ENCODE measurements at regions not wholly inside any gene's neighbourhood (a gene's known extent, or its start where the extent isn't known, plus 50 kb on each side); places are given as distances from the start of the nearest gene placed in this dataset.

GRCh38 chr6:15114061-15114460 is 131.8 kb upstream of the JARID2 start:
- Histone ChIP-seq H3K27me3 (ENCODE audit: control insufficient read depth, insufficient read depth, low read length) (no peaks in the 10 kb centered on the region), H3K4me3 (ENCODE audit: low read depth, low read length) (no peak overlapping the region), H3K36me3 (ENCODE audit: control insufficient read depth, insufficient read depth, low read length) (no peaks in the 10 kb centered on the region), H3K4me1 (ENCODE audit: control insufficient read depth, insufficient read depth, low read length) (no peaks in the 10 kb centered on the region), H3K9ac (ENCODE audit: low read depth, low read length) (no peak overlapping the region), H3K9me3 (ENCODE audit: control insufficient read depth, insufficient read depth, low read length) (no peaks in the 10 kb centered on the region)

DNA sequence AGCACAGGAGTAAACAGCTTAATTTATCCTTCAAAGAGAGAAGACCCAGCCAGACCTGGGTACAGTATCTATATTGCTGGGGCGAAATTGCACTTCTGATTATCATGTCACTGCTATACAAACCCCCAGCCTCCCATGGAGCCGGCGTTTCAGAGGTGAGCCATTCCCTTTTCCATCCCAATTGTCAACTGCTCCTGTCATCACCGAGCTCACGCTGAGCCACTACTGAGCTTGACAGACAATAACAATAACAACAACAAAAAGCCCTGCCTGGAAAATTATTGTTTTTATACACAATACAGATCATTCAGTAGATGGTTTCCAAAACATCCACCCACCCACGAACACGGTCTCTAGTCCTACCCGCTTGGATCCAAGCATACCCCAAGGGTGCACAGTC is 129.0 kb upstream of the JARID2 start:
- Histone ChIP-seq H3K4me3 (ENCODE audit: low read depth, low read length) (no peak overlapping the region), H3K9ac (ENCODE audit: low read depth, low read length) (no peak overlapping the region), H3K9me3 (ENCODE audit: control insufficient read depth, insufficient read depth, low read length) (no peaks in the 10 kb centered on the region), H3K27me3 (ENCODE audit: control insufficient read depth, insufficient read depth, low read length) (no peaks in the 10 kb centered on the region), H3K36me3 (ENCODE audit: control insufficient read depth, insufficient read depth, low read length) (no peaks in the 10 kb centered on the region), H3K4me1 (ENCODE audit: control insufficient read depth, insufficient read depth, low read length) (no peaks in the 10 kb centered on the region)

DNA sequence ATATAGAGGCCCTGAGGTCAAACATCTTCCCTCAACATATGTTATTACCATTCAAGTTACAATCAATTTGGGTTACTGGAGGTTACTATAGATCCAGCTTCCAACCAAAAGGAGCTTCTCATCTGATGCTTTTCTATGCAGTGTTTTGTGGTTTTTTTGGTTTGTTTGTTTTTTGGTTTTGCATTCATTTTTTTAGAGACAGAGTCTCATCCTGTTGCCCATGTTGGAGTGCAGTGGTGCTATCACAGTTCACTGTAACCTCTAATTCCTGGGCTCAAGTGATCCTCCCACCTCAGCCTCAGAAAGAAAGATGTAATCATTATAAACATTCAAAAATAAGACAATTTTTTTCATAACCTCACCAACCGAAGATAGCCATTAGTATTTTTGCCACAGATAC is 124.4 kb upstream of the JARID2 start:
- H3K4me3 ChIP-seq (ENCODE audit: low read depth, low read length) = no peak overlapping the region
- no peaks in the 10 kb centered on the region for H3K36me3 ChIP-seq (ENCODE audit: control insufficient read depth, insufficient read depth, low read length)
- H3K9ac ChIP-seq (ENCODE audit: low read depth, low read length) = no peak overlapping the region
- no peaks in the 10 kb centered on the region for H3K4me1 ChIP-seq (ENCODE audit: control insufficient read depth, insufficient read depth, low read length)
- no peaks in the 10 kb centered on the region for H3K9me3 ChIP-seq (ENCODE audit: control insufficient read depth, insufficient read depth, low read length)
- no peaks in the 10 kb centered on the region for H3K27me3 ChIP-seq (ENCODE audit: control insufficient read depth, insufficient read depth, low read length)

DNA sequence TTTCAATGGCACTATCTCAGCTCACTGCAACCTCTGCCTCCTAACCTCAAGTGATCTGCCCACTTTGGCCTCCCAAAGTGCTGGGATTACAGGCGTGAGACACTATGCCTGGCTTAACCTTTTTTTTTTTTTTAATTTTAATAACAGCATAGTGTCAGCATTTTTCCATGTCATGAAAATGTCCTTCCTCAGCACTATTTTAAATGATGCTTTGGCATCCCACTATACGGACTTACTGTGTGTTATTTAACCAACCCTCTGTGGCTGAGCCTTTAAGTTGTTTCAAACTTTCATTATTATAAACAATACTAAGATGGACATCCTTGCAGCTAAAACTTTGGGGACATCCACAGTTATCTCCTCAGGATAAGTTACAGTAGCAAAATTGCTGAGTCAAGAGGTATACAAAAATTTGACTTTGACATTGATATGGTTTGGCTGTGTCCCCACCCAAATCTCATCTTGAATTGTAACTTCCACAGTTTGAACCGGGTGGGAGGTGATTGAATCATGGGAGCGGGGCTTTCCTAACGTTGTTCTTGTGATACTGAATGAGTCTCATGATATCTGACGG is 123.8 kb upstream of the JARID2 start:
- no peaks in the 10 kb centered on the region for H3K4me1 ChIP-seq (ENCODE audit: control insufficient read depth, insufficient read depth, low read length)
- no peaks in the 10 kb centered on the region for H3K9me3 ChIP-seq (ENCODE audit: control insufficient read depth, insufficient read depth, low read length)
- no peaks in the 10 kb centered on the region for H3K27me3 ChIP-seq (ENCODE audit: control insufficient read depth, insufficient read depth, low read length)
- H3K36me3 ChIP-seq (ENCODE audit: control insufficient read depth, insufficient read depth, low read length) = no peaks in the 10 kb centered on the region
- no peak overlapping the region for H3K4me3 ChIP-seq (ENCODE audit: low read depth, low read length)
- H3K9ac ChIP-seq (ENCODE audit: low read depth, low read length) = no peak overlapping the region

- Histone ChIP-seq H3K4me3 (ENCODE audit: low read depth, low read length) (no peak overlapping the region), H3K9me3 (ENCODE audit: control insufficient read depth, insufficient read depth, low read length) (no peaks in the 10 kb centered on the region), H3K4me1 (ENCODE audit: control insufficient read depth, insufficient read depth, low read length) (no peaks in the 10 kb centered on the region), H3K36me3 (ENCODE audit: control insufficient read depth, insufficient read depth, low read length) (no peaks in the 10 kb centered on the region), H3K9ac (ENCODE audit: low read depth, low read length) (no peak overlapping the region), H3K27me3 (ENCODE audit: control insufficient read depth, insufficient read depth, low read length) (no peaks in the 10 kb centered on the region)
Observed at GRCh38 chr6:15129887-15130286, 116.0 kb upstream of the JARID2 start.

GRCh38 chr6:15131234-15131633 is 114.6 kb upstream of the JARID2 start:
- Histone ChIP-seq H3K9ac (ENCODE audit: low read depth, low read length) (no peak overlapping the region), H3K27me3 (ENCODE audit: control insufficient read depth, insufficient read depth, low read length) (no peaks in the 10 kb centered on the region), H3K4me3 (ENCODE audit: low read depth, low read length) (no peak overlapping the region), H3K36me3 (ENCODE audit: control insufficient read depth, insufficient read depth, low read length) (no peaks in the 10 kb centered on the region), H3K4me1 (ENCODE audit: control insufficient read depth, insufficient read depth, low read length) (no peaks in the 10 kb centered on the region), H3K9me3 (ENCODE audit: control insufficient read depth, insufficient read depth, low read length) (no peaks in the 10 kb centered on the region)

GRCh38 chr6:15131651-15132061 is 114.2 kb upstream of the JARID2 start:
- H3K4me3 ChIP-seq (ENCODE audit: low read depth, low read length) = no peak overlapping the region
- no peaks in the 10 kb centered on the region for H3K36me3 ChIP-seq (ENCODE audit: control insufficient read depth, insufficient read depth, low read length)
- H3K27me3 ChIP-seq (ENCODE audit: control insufficient read depth, insufficient read depth, low read length) = no peaks in the 10 kb centered on the region
- no peaks in the 10 kb centered on the region for H3K9me3 ChIP-seq (ENCODE audit: control insufficient read depth, insufficient read depth, low read length)
- H3K4me1 ChIP-seq (ENCODE audit: control insufficient read depth, insufficient read depth, low read length) = no peaks in the 10 kb centered on the region
- H3K9ac ChIP-seq (ENCODE audit: low read depth, low read length) = no peak overlapping the region

GRCh38 chr6:15132167-15132566 is 113.7 kb upstream of the JARID2 start:
- no peaks in the 10 kb centered on the region for H3K4me1 ChIP-seq (ENCODE audit: control insufficient read depth, insufficient read depth, low read length)
- no peaks in the 10 kb centered on the region for H3K27me3 ChIP-seq (ENCODE audit: control insufficient read depth, insufficient read depth, low read length)
- H3K36me3 ChIP-seq (ENCODE audit: control insufficient read depth, insufficient read depth, low read length) = no peaks in the 10 kb centered on the region
- H3K9me3 ChIP-seq (ENCODE audit: control insufficient read depth, insufficient read depth, low read length) = no peaks in the 10 kb centered on the region
- no peak overlapping the region for H3K9ac ChIP-seq (ENCODE audit: low read depth, low read length)
- no peak overlapping the region for H3K4me3 ChIP-seq (ENCODE audit: low read depth, low read length)

GRCh38 chr6:15132854-15133670 is 112.8 kb upstream of the JARID2 start:
- Histone ChIP-seq H3K9ac (ENCODE audit: low read depth, low read length) (no peak overlapping the region), H3K27me3 (ENCODE audit: control insufficient read depth, insufficient read depth, low read length) (no peaks in the 10 kb centered on the region), H3K9me3 (ENCODE audit: control insufficient read depth, insufficient read depth, low read length) (no peaks in the 10 kb centered on the region), H3K36me3 (ENCODE audit: control insufficient read depth, insufficient read depth, low read length) (no peaks in the 10 kb centered on the region), H3K4me3 (ENCODE audit: low read depth, low read length) (no peak overlapping the region), H3K4me1 (ENCODE audit: control insufficient read depth, insufficient read depth, low read length) (no peaks in the 10 kb centered on the region)

GRCh38 chr6:15137086-15137485 is 108.8 kb upstream of the JARID2 start:
- Histone ChIP-seq H3K36me3 (ENCODE audit: control insufficient read depth, insufficient read depth, low read length) (no peaks in the 10 kb centered on the region), H3K9me3 (ENCODE audit: control insufficient read depth, insufficient read depth, low read length) (no peaks in the 10 kb centered on the region), H3K4me3 (ENCODE audit: low read depth, low read length) (no peak overlapping the region), H3K9ac (ENCODE audit: low read depth, low read length) (no peak overlapping the region), H3K4me1 (ENCODE audit: control insufficient read depth, insufficient read depth, low read length) (no peaks in the 10 kb centered on the region), H3K27me3 (ENCODE audit: control insufficient read depth, insufficient read depth, low read length) (no peaks in the 10 kb centered on the region)

- Histone ChIP-seq H3K36me3 (ENCODE audit: control insufficient read depth, insufficient read depth, low read length) (no peaks in the 10 kb centered on the region), H3K4me3 (ENCODE audit: low read depth, low read length) (no peak overlapping the region), H3K9me3 (ENCODE audit: control insufficient read depth, insufficient read depth, low read length) (no peaks in the 10 kb centered on the region), H3K27me3 (ENCODE audit: control insufficient read depth, insufficient read depth, low read length) (no peaks in the 10 kb centered on the region), H3K4me1 (ENCODE audit: control insufficient read depth, insufficient read depth, low read length) (no peaks in the 10 kb centered on the region), H3K9ac (ENCODE audit: low read depth, low read length) (no peak overlapping the region)
Observed at GRCh38 chr6:15143086-15143485, 102.8 kb upstream of the JARID2 start.

DNA sequence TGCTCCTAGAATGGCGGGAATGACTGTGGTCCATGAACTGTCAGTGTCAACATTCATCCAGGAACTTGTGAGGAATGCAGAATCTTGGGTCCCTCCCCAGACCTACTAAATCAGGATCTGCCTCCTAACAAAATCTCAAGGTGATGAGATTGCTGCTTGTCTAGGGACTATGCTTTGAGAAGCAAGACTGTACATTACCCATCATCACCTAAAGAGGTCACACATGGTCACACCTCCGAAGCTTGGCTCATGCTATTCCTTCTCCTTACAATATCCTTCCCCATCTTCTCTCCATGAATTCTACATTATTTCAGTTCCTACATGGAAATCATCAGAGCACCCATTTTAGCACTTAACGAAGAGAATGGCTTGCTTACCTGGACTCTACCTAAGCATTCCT is 102.3 kb upstream of the JARID2 start:
- H3K9ac ChIP-seq (ENCODE audit: low read depth, low read length) = no peak overlapping the region
- no peaks in the 10 kb centered on the region for H3K4me1 ChIP-seq (ENCODE audit: control insufficient read depth, insufficient read depth, low read length)
- H3K27me3 ChIP-seq (ENCODE audit: control insufficient read depth, insufficient read depth, low read length) = no peaks in the 10 kb centered on the region
- no peaks in the 10 kb centered on the region for H3K9me3 ChIP-seq (ENCODE audit: control insufficient read depth, insufficient read depth, low read length)
- H3K4me3 ChIP-seq (ENCODE audit: low read depth, low read length) = no peak overlapping the region
- H3K36me3 ChIP-seq (ENCODE audit: control insufficient read depth, insufficient read depth, low read length) = no peaks in the 10 kb centered on the region
